C4-2B (cell line): ENCODE measurements at regions not wholly inside any gene's neighbourhood (a gene's known extent, or its start where the extent isn't known, plus 50 kb on each side); places are given as distances from the start of the nearest gene placed in this dataset.

Experiments used
- ZFX ChIP-seq: fragments of 450-650 bp; IDR thresholded peaks from 2 replicates; pipeline ENCODE4 v1.6.1; 2017
- TF ChIP-seq, protein P1 (sequence below): fragments of 450-650 bp; conservative IDR thresholded peaks from 2 replicates; pipeline ENCODE4 v1.5.1; 2017; ENCODE audit warnings: mild to moderate bottlenecking

- TF ChIP-seq, protein P1, sequence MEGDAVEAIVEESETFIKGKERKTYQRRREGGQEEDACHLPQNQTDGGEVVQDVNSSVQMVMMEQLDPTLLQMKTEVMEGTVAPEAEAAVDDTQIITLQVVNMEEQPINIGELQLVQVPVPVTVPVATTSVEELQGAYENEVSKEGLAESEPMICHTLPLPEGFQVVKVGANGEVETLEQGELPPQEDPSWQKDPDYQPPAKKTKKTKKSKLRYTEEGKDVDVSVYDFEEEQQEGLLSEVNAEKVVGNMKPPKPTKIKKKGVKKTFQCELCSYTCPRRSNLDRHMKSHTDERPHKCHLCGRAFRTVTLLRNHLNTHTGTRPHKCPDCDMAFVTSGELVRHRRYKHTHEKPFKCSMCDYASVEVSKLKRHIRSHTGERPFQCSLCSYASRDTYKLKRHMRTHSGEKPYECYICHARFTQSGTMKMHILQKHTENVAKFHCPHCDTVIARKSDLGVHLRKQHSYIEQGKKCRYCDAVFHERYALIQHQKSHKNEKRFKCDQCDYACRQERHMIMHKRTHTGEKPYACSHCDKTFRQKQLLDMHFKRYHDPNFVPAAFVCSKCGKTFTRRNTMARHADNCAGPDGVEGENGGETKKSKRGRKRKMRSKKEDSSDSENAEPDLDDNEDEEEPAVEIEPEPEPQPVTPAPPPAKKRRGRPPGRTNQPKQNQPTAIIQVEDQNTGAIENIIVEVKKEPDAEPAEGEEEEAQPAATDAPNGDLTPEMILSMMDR, result no peak
- no peak for TF ChIP-seq ZFX
These were observed 303.9 kb downstream of the REEP3 start for GRCh38 chr10:63825111-63825510.
